ENCODE measurements at regions not wholly inside any gene's neighbourhood (a gene's known extent, or its start where the extent isn't known, plus 50 kb on each side); places are given as distances from the start of the nearest gene placed in this dataset.

DNA sequence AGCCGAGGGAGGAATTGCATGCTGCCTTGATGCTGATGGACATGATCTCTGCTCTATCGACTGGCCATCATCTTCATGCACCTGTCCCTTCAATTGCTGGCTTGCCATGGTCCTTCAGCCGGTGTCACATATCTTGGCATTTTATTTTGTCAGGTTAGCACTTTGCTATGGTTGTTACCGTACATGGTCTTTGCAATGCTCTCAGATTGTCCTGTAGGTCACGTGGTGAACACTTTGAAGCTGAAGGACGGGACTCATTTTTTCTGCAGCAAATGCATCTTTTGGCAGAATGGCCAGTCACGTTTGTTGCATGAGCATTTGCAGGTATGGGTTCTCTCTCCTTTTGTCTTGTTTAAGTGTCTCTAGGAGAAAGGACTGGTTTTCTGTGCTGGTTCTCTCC is 326.8 kb upstream of the SHH start:
- Histone ChIP-seq H3K4me3 (replicated peaks in 1 of 3; ENCODE audit: insufficient read depth in 1 of 3, low read depth in 2 of 3, low read length in 3 of 3) (no peak overlapping the region), H2AFZ (ENCODE audit: low read length) (no peak overlapping the region), H3K79me2 (ENCODE audit: insufficient read depth, low read length) (no peaks in the 10 kb centered on the region), H4K20me1 (ENCODE audit: insufficient read depth, low read length) (no peaks in the 10 kb centered on the region), H3K27me3 (ENCODE audit: control insufficient read depth in 1 of 2, insufficient read depth in 2 of 2, low read length in 2 of 2) (peaks cover 5 to 34% of the 10 kb centered on the region in 2 experiments; a peak in 3 of 5 replicates), H3K4me2 (ENCODE audit: low read depth, low read length) (no peak overlapping the region), H3K4me1 (ENCODE audit: insufficient read depth, low read length) (no peaks in the 10 kb centered on the region), H3K9ac (ENCODE audit: insufficient read depth, low read depth, low read length) (no peak overlapping the region), H3K9me3 (ENCODE audit: low read length) (no peaks in the 10 kb centered on the region), H3K27ac (ENCODE audit: extremely low read length, insufficient read depth, low read length) (no peak overlapping the region), H3K36me3 (replicated peaks in 1 of 2; ENCODE audit: control insufficient read depth in 1 of 2, insufficient read depth in 2 of 2, low read length in 2 of 2) (no peaks in the 10 kb centered on the region)
- no TSS peak for BruUV-seq (replicated peaks)
- in situ Hi-C loops (cut with HindIII; ENCODE audit: extremely low pct_ligation_motif_present, low pct_unique_long_range_greater_than_20kb), result no loop called here
- ChIA-PET POLR2A (no interaction called here), CTCF (ENCODE audit: low intra/inter-chr PET ratio, low total read pairs) (no interaction called here)
- intact Hi-C loops (cut with micrococcal nuclease; ENCODE audit: unreplicated experiment), result no loop called here
- 3% methylated on average over 7 of the region's 7 CpGs for WGBS (ENCODE audit: low lambda C conversion rate)
- ATAC-seq (no peak), FAIRE-seq (no peak), DNase-seq (ENCODE audit: low spot score) (no peak)
- TF ChIP-seq MED1 (CRISPR knock-in tag; IDR thresholded peaks at IDR 0.05) (no peak), KAT8 (CRISPR knock-in tag; IDR thresholded peaks at IDR 0.05) (no peak), HMG20A (CRISPR knock-in tag; IDR thresholded peaks at IDR 0.05; ENCODE audit: borderline replicate concordance) (no peak), NFE2L1 (CRISPR knock-in tag; IDR thresholded peaks at IDR 0.05; ENCODE audit: borderline replicate concordance) (no peak), ZNF607 (CRISPR knock-in tag; IDR thresholded peaks at IDR 0.05; ENCODE audit: borderline replicate concordance) (no peak), ATRX (CRISPR knock-in tag; IDR thresholded peaks at IDR 0.05; ENCODE audit: borderline replicate concordance) (no peak), HOXA5 (CRISPR knock-in tag; IDR thresholded peaks at IDR 0.05) (no peak), ZNF879 (CRISPR knock-in tag; IDR thresholded peaks at IDR 0.05) (no peak), ZNF496 (CRISPR knock-in tag; IDR thresholded peaks at IDR 0.05; ENCODE audit: insufficient replicate concordance) (no peak), REXO4 (CRISPR knock-in tag; IDR thresholded peaks at IDR 0.05; ENCODE audit: borderline replicate concordance) (no peak), ATF7 (IDR thresholded peaks at IDR 0.05) (no peak), ATF7 (CRISPR knock-in tag; IDR thresholded peaks at IDR 0.05) (no peak)
- TF ChIP-seq, protein P1, sequence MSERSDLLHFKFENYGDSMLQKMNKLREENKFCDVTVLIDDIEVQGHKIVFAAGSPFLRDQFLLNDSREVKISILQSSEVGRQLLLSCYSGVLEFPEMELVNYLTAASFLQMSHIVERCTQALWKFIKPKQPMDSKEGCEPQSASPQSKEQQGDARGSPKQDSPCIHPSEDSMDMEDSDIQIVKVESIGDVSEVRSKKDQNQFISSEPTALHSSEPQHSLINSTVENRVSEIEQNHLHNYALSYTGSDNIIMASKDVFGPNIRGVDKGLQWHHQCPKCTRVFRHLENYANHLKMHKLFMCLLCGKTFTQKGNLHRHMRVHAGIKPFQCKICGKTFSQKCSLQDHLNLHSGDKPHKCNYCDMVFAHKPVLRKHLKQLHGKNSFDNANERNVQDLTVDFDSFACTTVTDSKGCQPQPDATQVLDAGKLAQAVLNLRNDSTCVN (CRISPR knock-in tag; IDR thresholded peaks at IDR 0.05; ENCODE audit: borderline replicate concordance), result no peak
- TF ChIP-seq, protein P2, sequence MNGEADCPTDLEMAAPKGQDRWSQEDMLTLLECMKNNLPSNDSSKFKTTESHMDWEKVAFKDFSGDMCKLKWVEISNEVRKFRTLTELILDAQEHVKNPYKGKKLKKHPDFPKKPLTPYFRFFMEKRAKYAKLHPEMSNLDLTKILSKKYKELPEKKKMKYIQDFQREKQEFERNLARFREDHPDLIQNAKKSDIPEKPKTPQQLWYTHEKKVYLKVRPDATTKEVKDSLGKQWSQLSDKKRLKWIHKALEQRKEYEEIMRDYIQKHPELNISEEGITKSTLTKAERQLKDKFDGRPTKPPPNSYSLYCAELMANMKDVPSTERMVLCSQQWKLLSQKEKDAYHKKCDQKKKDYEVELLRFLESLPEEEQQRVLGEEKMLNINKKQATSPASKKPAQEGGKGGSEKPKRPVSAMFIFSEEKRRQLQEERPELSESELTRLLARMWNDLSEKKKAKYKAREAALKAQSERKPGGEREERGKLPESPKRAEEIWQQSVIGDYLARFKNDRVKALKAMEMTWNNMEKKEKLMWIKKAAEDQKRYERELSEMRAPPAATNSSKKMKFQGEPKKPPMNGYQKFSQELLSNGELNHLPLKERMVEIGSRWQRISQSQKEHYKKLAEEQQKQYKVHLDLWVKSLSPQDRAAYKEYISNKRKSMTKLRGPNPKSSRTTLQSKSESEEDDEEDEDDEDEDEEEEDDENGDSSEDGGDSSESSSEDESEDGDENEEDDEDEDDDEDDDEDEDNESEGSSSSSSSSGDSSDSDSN (CRISPR knock-in tag; IDR thresholded peaks at IDR 0.05), result no peak
- TF ChIP-seq, protein P3, sequence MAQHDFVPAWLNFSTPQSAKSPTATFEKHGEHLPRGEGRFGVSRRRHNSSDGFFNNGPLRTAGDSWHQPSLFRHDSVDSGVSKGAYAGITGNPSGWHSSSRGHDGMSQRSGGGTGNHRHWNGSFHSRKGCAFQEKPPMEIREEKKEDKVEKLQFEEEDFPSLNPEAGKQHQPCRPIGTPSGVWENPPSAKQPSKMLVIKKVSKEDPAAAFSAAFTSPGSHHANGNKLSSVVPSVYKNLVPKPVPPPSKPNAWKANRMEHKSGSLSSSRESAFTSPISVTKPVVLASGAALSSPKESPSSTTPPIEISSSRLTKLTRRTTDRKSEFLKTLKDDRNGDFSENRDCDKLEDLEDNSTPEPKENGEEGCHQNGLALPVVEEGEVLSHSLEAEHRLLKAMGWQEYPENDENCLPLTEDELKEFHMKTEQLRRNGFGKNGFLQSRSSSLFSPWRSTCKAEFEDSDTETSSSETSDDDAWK (CRISPR knock-in tag; IDR thresholded peaks at IDR 0.05), result no peak

Data from HepG2 (cell line).